ENCODE measurements at regions not wholly inside any gene's neighbourhood (a gene's known extent, or its start where the extent isn't known, plus 50 kb on each side); places are given as distances from the start of the nearest gene placed in this dataset.

- TF ChIP-seq TAF1 (IDR thresholded peaks at IDR 0.05; ENCODE audit: borderline replicate concordance, low read depth, low read length) = no peak
- TF ChIP-seq MEF2A (IDR thresholded peaks at IDR 0.05; ENCODE audit: borderline replicate concordance, low read depth) = no peak
- no peak for TF ChIP-seq POLR2AphosphoS5 (IDR thresholded peaks at IDR 0.05; ENCODE audit: low read depth, low read length)
- TF ChIP-seq MXI1 (IDR thresholded peaks at IDR 0.05; ENCODE audit: low read depth, low read length) = no peak
- no peak for TF ChIP-seq TEAD4 (IDR thresholded peaks at IDR 0.05; ENCODE audit: borderline replicate concordance, insufficient read depth)
- no peak for TF ChIP-seq NRF1 (IDR thresholded peaks at IDR 0.05; ENCODE audit: low read depth, low read length)
These were observed 77.1 kb upstream of the RASEF start (continued) for GRCh38 chr9:83140061-83140460.

GRCh38 chr9:83138422-83139135 is 75.6 kb upstream of the RASEF start:
- Histone ChIP-seq H3K4me1 (ENCODE audit: control insufficient read depth in 1 of 2, insufficient read depth in 2 of 2, low read depth in 1 of 2, low read length in 1 of 2) (no peaks in the 10 kb centered on the region), H3K27me3 (ENCODE audit: insufficient read depth) (no peaks in the 10 kb centered on the region), H3K9me3 (no peaks in the 10 kb centered on the region), H3K36me3 (replicated peaks in 1 of 2; ENCODE audit: control insufficient read depth in 1 of 2, insufficient read depth in 2 of 2, low read length in 1 of 2) (no peaks in the 10 kb centered on the region), H3K79me2 (ENCODE audit: insufficient read depth) (no peaks in the 10 kb centered on the region), H3K4me3 (ENCODE audit: low read depth in 2 of 2, low read length in 1 of 2) (no peak overlapping the region), H4K20me1 (ENCODE audit: insufficient read depth) (no peaks in the 10 kb centered on the region), H3K9me2 (no peaks in the 10 kb centered on the region), H3K4me2 (no peak overlapping the region), H2AFZ (ENCODE audit: low read depth) (no peak overlapping the region), H3F3A (replicated peaks; ENCODE audit: insufficient read depth) (no peaks in the 10 kb centered on the region), H3K9ac (no peak overlapping the region), H3K27ac (ENCODE audit: low read depth in 2 of 2, low read length in 1 of 2) (no peak overlapping the region)
- 29% methylated on average over 4 of the region's 4 CpGs for WGBS (ENCODE audit: low lambda C conversion rate)
- ChIA-PET CTCF (no interaction called here), POLR2A (no interaction called here)
- no peak for TF ChIP-seq FOSL2 (IDR thresholded peaks at IDR 0.05; ENCODE audit: borderline replicate concordance, low read depth)
- TF ChIP-seq MXI1 (IDR thresholded peaks at IDR 0.05; ENCODE audit: low read depth, low read length) = no peak
- no peak for TF ChIP-seq RXRA (IDR thresholded peaks at IDR 0.05; ENCODE audit: borderline replicate concordance, low read depth)
- no peak for TF ChIP-seq NFIC (IDR thresholded peaks at IDR 0.05; ENCODE audit: borderline replicate concordance)
- TF ChIP-seq PBX3 (IDR thresholded peaks at IDR 0.05) = no peak
- no peak for TF ChIP-seq MEF2A (IDR thresholded peaks at IDR 0.05; ENCODE audit: borderline replicate concordance, low read depth)
- no peak for TF ChIP-seq REST (IDR thresholded peaks at IDR 0.05; ENCODE audit: low read depth, low read length)
- no peak for TF ChIP-seq CHD2 (IDR thresholded peaks at IDR 0.05; ENCODE audit: low read length, partially characterized antibody)
- TF ChIP-seq YY1 (IDR thresholded peaks at IDR 0.05; ENCODE audit: low read depth) = no peak
- DNase-seq = no peak

Measured in SK-N-SH (cell line).